GM12891 (cell line): ENCODE measurements at regions not wholly inside any gene's neighbourhood (a gene's known extent, or its start where the extent isn't known, plus 50 kb on each side); places are given as distances from the start of the nearest gene placed in this dataset.

Source experiments
- PAX5 ChIP-seq: IDR thresholded peaks from 2 replicates; pipeline ENCODE4 v1.6.1; 2011; ENCODE audit warnings: low read length, moderate library complexity, mild to moderate bottlenecking; ENCODE audit not compliant: insufficient read depth, severe bottlenecking
- POLR2A ChIP-seq: IDR thresholded peaks from 2 replicates; pipeline ENCODE4 v1.6.1; 2011; ENCODE audit warnings: low read depth, low read length, control low read depth
- POLR2AphosphoS5 ChIP-seq: IDR thresholded peaks from 2 replicates; pipeline ENCODE4 v1.6.1; 2011; ENCODE audit warnings: low read depth, low read length, control low read depth
- POU2F2 ChIP-seq: IDR thresholded peaks from 2 replicates; pipeline ENCODE4 v1.6.1; 2011; ENCODE audit warnings: low read depth, mild to moderate bottlenecking, control low read depth, low read length, moderate library complexity
- SPI1 ChIP-seq: IDR thresholded peaks from 2 replicates; pipeline ENCODE4 v1.6.1; 2011; ENCODE audit warnings: low read depth, low read length, control low read depth
- TAF1 ChIP-seq: IDR thresholded peaks from 2 replicates; pipeline ENCODE4 v1.6.1; 2011; ENCODE audit warnings: low read depth, low read length, control low read depth

- TF ChIP-seq POLR2A (no peak), POLR2AphosphoS5 (no peak), TAF1 (no peak), POU2F2 (no peak), SPI1 (no peak), PAX5 (no peak)
Measured at GRCh38 chr2:223123855-223124610, 72.0 kb downstream of the KCNE4 start.
